ENCODE measurements at regions not wholly inside any gene's neighbourhood (a gene's known extent, or its start where the extent isn't known, plus 50 kb on each side); places are given as distances from the start of the nearest gene placed in this dataset.
A peak's percentile ranks its signal among the peaks of the same experiment; 100 is the strongest.

- H3K36me3 ChIP-seq (ENCODE audit: insufficient read depth, low read length) = no peaks in the 10 kb centered on the region
- H3K27me3 ChIP-seq (ENCODE audit: low read length) = no peaks in the 10 kb centered on the region
- H3K4me1 ChIP-seq (ENCODE audit: low read length) = no peaks in the 10 kb centered on the region
- H3K4me2 ChIP-seq (ENCODE audit: low read depth, low read length, poor library complexity, severe bottlenecking) = no peak overlapping the region
- no peaks in the 10 kb centered on the region for H4K20me1 ChIP-seq (ENCODE audit: insufficient read depth, low read depth, low read length)
- no peak overlapping the region for H3K27ac ChIP-seq (ENCODE audit: low read length)
- H3K9ac ChIP-seq (ENCODE audit: low read length) = no peak overlapping the region
- no peak overlapping the region for H2AFZ ChIP-seq (ENCODE audit: low read length)
- H3K9me3 ChIP-seq (ENCODE audit: low read length) = peaks cover 38% of the 10 kb centered on the region
- no peaks in the 10 kb centered on the region for H3K9me2 ChIP-seq (replicated peaks; ENCODE audit: insufficient read depth, low read length)
- no peak for DNase-seq
- no peak overlapping the region for H3K4me3 ChIP-seq (ENCODE audit: low read length)
- no peaks in the 10 kb centered on the region for H3K79me2 ChIP-seq (ENCODE audit: low read length)
Measured at GRCh38 chr21:21734088-21734487, 735.9 kb downstream of the NCAM2 start.

GRCh38 chr21:21737186-21737585 lies 739.0 kb downstream of the NCAM2 start:
- H3K79me2 ChIP-seq (ENCODE audit: low read length) = no peaks in the 10 kb centered on the region
- H4K20me1 ChIP-seq (ENCODE audit: insufficient read depth, low read depth, low read length) = no peaks in the 10 kb centered on the region
- H3K9me2 ChIP-seq (replicated peaks; ENCODE audit: insufficient read depth, low read length) = no peaks in the 10 kb centered on the region
- no peaks in the 10 kb centered on the region for H3K4me1 ChIP-seq (ENCODE audit: low read length)
- H3K27me3 ChIP-seq (ENCODE audit: low read length) = no peaks in the 10 kb centered on the region
- H3K4me2 ChIP-seq (ENCODE audit: low read depth, low read length, poor library complexity, severe bottlenecking) = no peak overlapping the region
- no peak overlapping the region for H3K9ac ChIP-seq (ENCODE audit: low read length)
- no peak overlapping the region for H3K27ac ChIP-seq (ENCODE audit: low read length)
- no peak overlapping the region for H2AFZ ChIP-seq (ENCODE audit: low read length)
- DNase-seq = no peak
- no peak overlapping the region for H3K4me3 ChIP-seq (ENCODE audit: low read length)
- no peaks in the 10 kb centered on the region for H3K36me3 ChIP-seq (ENCODE audit: insufficient read depth, low read length)
- H3K9me3 ChIP-seq (ENCODE audit: low read length) = peaks cover 39% of the 10 kb centered on the region

GRCh38 chr21:21740207-21740606 lies 742.0 kb downstream of the NCAM2 start:
- Histone ChIP-seq H2AFZ (ENCODE audit: low read length) (no peak overlapping the region), H3K27me3 (ENCODE audit: low read length) (no peaks in the 10 kb centered on the region), H3K27ac (ENCODE audit: low read length) (no peak overlapping the region), H3K79me2 (ENCODE audit: low read length) (no peaks in the 10 kb centered on the region), H3K4me1 (ENCODE audit: low read length) (no peaks in the 10 kb centered on the region), H3K4me2 (ENCODE audit: low read depth, low read length, poor library complexity, severe bottlenecking) (no peak overlapping the region), H3K9me2 (replicated peaks; ENCODE audit: insufficient read depth, low read length) (no peaks in the 10 kb centered on the region), H3K9me3 (ENCODE audit: low read length) (peaks cover 34% of the 10 kb centered on the region), H3K4me3 (ENCODE audit: low read length) (no peak overlapping the region), H3K36me3 (ENCODE audit: insufficient read depth, low read length) (no peaks in the 10 kb centered on the region), H3K9ac (ENCODE audit: low read length) (no peak overlapping the region), H4K20me1 (ENCODE audit: insufficient read depth, low read depth, low read length) (no peaks in the 10 kb centered on the region)
- no peak for DNase-seq

GRCh38 chr21:21750124-21750825 lies 752.1 kb downstream of the NCAM2 start:
- Histone ChIP-seq H3K4me3 (ENCODE audit: low read length) (no peak overlapping the region), H3K27ac (ENCODE audit: low read length) (no peak overlapping the region), H3K4me1 (ENCODE audit: low read length) (no peaks in the 10 kb centered on the region), H3K79me2 (ENCODE audit: low read length) (no peaks in the 10 kb centered on the region), H4K20me1 (ENCODE audit: insufficient read depth, low read depth, low read length) (no peaks in the 10 kb centered on the region), H3K9me3 (ENCODE audit: low read length) (peaks cover 17% of the 10 kb centered on the region), H3K9me2 (replicated peaks; ENCODE audit: insufficient read depth, low read length) (no peaks in the 10 kb centered on the region), H3K36me3 (ENCODE audit: insufficient read depth, low read length) (no peaks in the 10 kb centered on the region), H3K4me2 (ENCODE audit: low read depth, low read length, poor library complexity, severe bottlenecking) (no peak overlapping the region), H3K9ac (ENCODE audit: low read length) (no peak overlapping the region), H3K27me3 (ENCODE audit: low read length) (no peaks in the 10 kb centered on the region), H2AFZ (ENCODE audit: low read length) (no peak overlapping the region)
- no peak for DNase-seq

GRCh38 chr21:21751286-21751685 lies 753.1 kb downstream of the NCAM2 start:
- Histone ChIP-seq H3K27ac (ENCODE audit: low read length) (no peak overlapping the region), H3K4me2 (ENCODE audit: low read depth, low read length, poor library complexity, severe bottlenecking) (no peak overlapping the region), H3K9ac (ENCODE audit: low read length) (no peak overlapping the region), H3K4me3 (ENCODE audit: low read length) (no peak overlapping the region), H2AFZ (ENCODE audit: low read length) (no peak overlapping the region), H3K9me2 (replicated peaks; ENCODE audit: insufficient read depth, low read length) (no peaks in the 10 kb centered on the region), H3K27me3 (ENCODE audit: low read length) (no peaks in the 10 kb centered on the region), H4K20me1 (ENCODE audit: insufficient read depth, low read depth, low read length) (no peaks in the 10 kb centered on the region), H3K79me2 (ENCODE audit: low read length) (no peaks in the 10 kb centered on the region), H3K4me1 (ENCODE audit: low read length) (no peaks in the 10 kb centered on the region), H3K9me3 (ENCODE audit: low read length) (peaks cover 19% of the 10 kb centered on the region), H3K36me3 (ENCODE audit: insufficient read depth, low read length) (no peaks in the 10 kb centered on the region)
- peak; percentile 63 for DNase-seq

GRCh38 chr21:21762855-21763254 lies 764.6 kb downstream of the NCAM2 start:
- peaks cover 37% of the 10 kb centered on the region for H3K9me3 ChIP-seq (ENCODE audit: low read length)
- no peaks in the 10 kb centered on the region for H3K27me3 ChIP-seq (ENCODE audit: low read length)
- H3K27ac ChIP-seq (ENCODE audit: low read length) = no peak overlapping the region
- H3K4me3 ChIP-seq (ENCODE audit: low read length) = no peak overlapping the region
- H4K20me1 ChIP-seq (ENCODE audit: insufficient read depth, low read depth, low read length) = no peaks in the 10 kb centered on the region
- H2AFZ ChIP-seq (ENCODE audit: low read length) = no peak overlapping the region
- H3K79me2 ChIP-seq (ENCODE audit: low read length) = no peaks in the 10 kb centered on the region
- H3K36me3 ChIP-seq (ENCODE audit: insufficient read depth, low read length) = no peaks in the 10 kb centered on the region
- DNase-seq = no peak
- H3K4me1 ChIP-seq (ENCODE audit: low read length) = no peaks in the 10 kb centered on the region
- H3K4me2 ChIP-seq (ENCODE audit: low read depth, low read length, poor library complexity, severe bottlenecking) = no peak overlapping the region
- no peak overlapping the region for H3K9ac ChIP-seq (ENCODE audit: low read length)
- no peaks in the 10 kb centered on the region for H3K9me2 ChIP-seq (replicated peaks; ENCODE audit: insufficient read depth, low read length)

GRCh38 chr21:21764281-21764680 lies 766.1 kb downstream of the NCAM2 start:
- no peaks in the 10 kb centered on the region for H4K20me1 ChIP-seq (ENCODE audit: insufficient read depth, low read depth, low read length)
- H3K79me2 ChIP-seq (ENCODE audit: low read length) = no peaks in the 10 kb centered on the region
- no peaks in the 10 kb centered on the region for H3K9me2 ChIP-seq (replicated peaks; ENCODE audit: insufficient read depth, low read length)
- H3K4me1 ChIP-seq (ENCODE audit: low read length) = no peaks in the 10 kb centered on the region
- H3K27ac ChIP-seq (ENCODE audit: low read length) = no peak overlapping the region
- H3K4me3 ChIP-seq (ENCODE audit: low read length) = no peak overlapping the region
- H2AFZ ChIP-seq (ENCODE audit: low read length) = no peak overlapping the region
- no peak overlapping the region for H3K4me2 ChIP-seq (ENCODE audit: low read depth, low read length, poor library complexity, severe bottlenecking)
- H3K9ac ChIP-seq (ENCODE audit: low read length) = no peak overlapping the region
- H3K27me3 ChIP-seq (ENCODE audit: low read length) = no peaks in the 10 kb centered on the region
- H3K36me3 ChIP-seq (ENCODE audit: insufficient read depth, low read length) = no peaks in the 10 kb centered on the region
- no peak for DNase-seq
- H3K9me3 ChIP-seq (ENCODE audit: low read length) = peaks cover 34% of the 10 kb centered on the region

- H3K9ac ChIP-seq (ENCODE audit: low read length) = no peak overlapping the region
- no peaks in the 10 kb centered on the region for H3K36me3 ChIP-seq (ENCODE audit: insufficient read depth, low read length)
- H4K20me1 ChIP-seq (ENCODE audit: insufficient read depth, low read depth, low read length) = no peaks in the 10 kb centered on the region
- H3K79me2 ChIP-seq (ENCODE audit: low read length) = no peaks in the 10 kb centered on the region
- DNase-seq = no peak
- no peak overlapping the region for H2AFZ ChIP-seq (ENCODE audit: low read length)
- no peaks in the 10 kb centered on the region for H3K9me2 ChIP-seq (replicated peaks; ENCODE audit: insufficient read depth, low read length)
- H3K9me3 ChIP-seq (ENCODE audit: low read length) = peaks cover 37% of the 10 kb centered on the region
- no peak overlapping the region for H3K4me2 ChIP-seq (ENCODE audit: low read depth, low read length, poor library complexity, severe bottlenecking)
- H3K4me3 ChIP-seq (ENCODE audit: low read length) = no peak overlapping the region
- H3K27me3 ChIP-seq (ENCODE audit: low read length) = no peaks in the 10 kb centered on the region
- H3K4me1 ChIP-seq (ENCODE audit: low read length) = no peaks in the 10 kb centered on the region
- no peak overlapping the region for H3K27ac ChIP-seq (ENCODE audit: low read length)
Measured at GRCh38 chr21:21767276-21767675, 769.1 kb downstream of the NCAM2 start.

Measured in Karpas-422 (cell line).